Fibroblast of the aortic adventitia (primary cell): ENCODE measurements at regions not wholly inside any gene's neighbourhood (a gene's known extent, or its start where the extent isn't known, plus 50 kb on each side); places are given as distances from the start of the nearest gene placed in this dataset.
A peak's percentile ranks its signal among the peaks of the same experiment; 100 is the strongest.

Experiments used
- DNase-seq: peaks from one replicate; pipeline ENCODE4 v3.0.0-alpha.2; 2010; ENCODE audit warnings: low read depth
- H3K4me3 ChIP-seq: 2 replicates; pipeline ENCODE4 v1.5.1; 2011; ENCODE audit warnings: low read depth, mild to moderate bottlenecking, control low read depth, low read length, moderate library complexity
- CTCF ChIP-seq: IDR thresholded peaks from 2 replicates; pipeline ENCODE4 v1.5.1; 2011; ENCODE audit warnings: mild to moderate bottlenecking, low read length, control low read depth, inconsistent platforms; ENCODE audit not compliant: insufficient read depth

GRCh38 chr16:54815177-54815576 lies 115.5 kb upstream of the IRX5 start:
- no peak overlapping the region for H3K4me3 ChIP-seq
- no peak for TF ChIP-seq CTCF
- DNase-seq: no peak

GRCh38 chr16:54813778-54814177 lies 116.9 kb upstream of the IRX5 start:
- DNase-seq: no peak
- H3K4me3 ChIP-seq: no peak overlapping the region
- TF ChIP-seq CTCF: no peak

GRCh38 chr16:54812229-54812628 lies 118.4 kb upstream of the IRX5 start:
- DNase-seq: peak; percentile 24
- no peak overlapping the region for H3K4me3 ChIP-seq
- peak; percentile 16 for TF ChIP-seq CTCF

- no peak for DNase-seq
- TF ChIP-seq CTCF: no peak
- H3K4me3 ChIP-seq: no peak overlapping the region
These were observed 121.8 kb upstream of the IRX5 start for GRCh38 chr16:54808890-54809289.

- DNase-seq: no peak
- H3K4me3 ChIP-seq: no peak overlapping the region
- no peak for TF ChIP-seq CTCF
These were observed 123.7 kb upstream of the IRX5 start for GRCh38 chr16:54806881-54807360.

GRCh38 chr16:54806378-54806777 lies 124.3 kb upstream of the IRX5 start:
- H3K4me3 ChIP-seq: no peak overlapping the region
- no peak for DNase-seq
- TF ChIP-seq CTCF: no peak

- TF ChIP-seq CTCF: no peak
- DNase-seq: no peak
These were observed 125.0 kb upstream of the IRX5 start for GRCh38 chr16:54805648-54806047.

More at GRCh38 chr16:54805648-54806047, 125.0 kb upstream of the IRX5 start:
- H3K4me3 ChIP-seq: no peak overlapping the region
